Loucy (cell line): ENCODE measurements at regions not wholly inside any gene's neighbourhood (a gene's known extent, or its start where the extent isn't known, plus 50 kb on each side); places are given as distances from the start of the nearest gene placed in this dataset.

Source experiments
- H2AFZ ChIP-seq: fragments of 200-600 bp; sonication (generic); 2 replicates; pipeline ENCODE4 v1.6.0; 2016; ENCODE audit warnings: antibody characterized with exemption, mild to moderate bottlenecking, low read length, moderate library complexity
- H3F3A ChIP-seq: fragments of 200-600 bp; 2 replicates; pipeline ENCODE4 v1.6.0; 2016; ENCODE audit warnings: antibody characterized with exemption, low read depth, mild to moderate bottlenecking
- H3K27me3 ChIP-seq: fragments of 200-600 bp; sonication (generic); 2 replicates; pipeline ENCODE4 v1.6.1; 2014; ENCODE audit warnings: low read length, mild to moderate bottlenecking; ENCODE audit not compliant: insufficient read depth, poor library complexity, severe bottlenecking
- H3K36me3 ChIP-seq: fragments of 200-600 bp; sonication (generic); 2 replicates; pipeline ENCODE4 v1.6.1; 2016; ENCODE audit warnings: low read length; ENCODE audit not compliant: insufficient read depth
- H3K4me1 ChIP-seq: fragments of 200-600 bp; sonication (generic); 2 replicates; pipeline ENCODE4 v1.5.1; 2014; ENCODE audit warnings: low read length, mild to moderate bottlenecking; ENCODE audit not compliant: insufficient read depth, poor library complexity, severe bottlenecking
- H3K4me2 ChIP-seq: fragments of 200-600 bp; sonication (generic); 2 replicates; pipeline ENCODE4 v1.6.0; 2014; ENCODE audit warnings: antibody characterized with exemption, low read length, low read depth, mild to moderate bottlenecking; ENCODE audit not compliant: poor library complexity, severe bottlenecking
- H3K4me3 ChIP-seq: fragments of 200-600 bp; sonication (generic); 2 replicates; pipeline ENCODE4 v1.5.1; 2014; ENCODE audit warnings: low read length, mild to moderate bottlenecking, mixed read lengths; ENCODE audit not compliant: poor library complexity, severe bottlenecking
- H3K79me2 ChIP-seq: fragments of 200-600 bp; sonication (generic); 2 replicates; pipeline ENCODE4 v1.6.1; 2014; ENCODE audit warnings: low read length; ENCODE audit not compliant: insufficient read depth
- H3K9ac ChIP-seq: fragments of 200-600 bp; sonication (generic); 2 replicates; pipeline ENCODE4 v1.6.0; 2014; ENCODE audit warnings: mild to moderate bottlenecking, low read depth, low read length, moderate library complexity; ENCODE audit not compliant: poor library complexity, severe bottlenecking
- H3K9me2 ChIP-seq: fragments of 200-600 bp; sonication (generic); replicated peaks from 2 replicates; pipeline ENCODE4 v1.6.1; 2016; ENCODE audit warnings: low read depth, low read length, mixed read lengths
- H3K9me3 ChIP-seq: fragments of 200-600 bp; sonication (generic); 2 replicates; pipeline ENCODE4 v1.6.1; 2014; ENCODE audit warnings: mild to moderate bottlenecking, antibody characterized with exemption, low read length, low read depth; ENCODE audit not compliant: insufficient read depth
- H4K20me1 ChIP-seq: fragments of 200-600 bp; sonication (generic); 2 replicates; pipeline ENCODE4 v1.6.0; 2014; ENCODE audit warnings: antibody characterized with exemption, low read length, mild to moderate bottlenecking; ENCODE audit not compliant: insufficient read depth, poor library complexity, severe bottlenecking
- CTCF ChIP-seq: fragments of 200-600 bp; sonication (generic); conservative IDR thresholded peaks from 2 replicates; pipeline ENCODE4 v1.5.1; 2014; ENCODE audit warnings: mild to moderate bottlenecking, antibody characterized with exemption, low read length
- EZH2phosphoT487 ChIP-seq: fragments of 200-600 bp; IDR thresholded peaks from 2 replicates; pipeline ENCODE4 v1.6.1; 2018; ENCODE audit warnings: antibody characterized with exemption, mild to moderate bottlenecking, moderate library complexity, borderline replicate concordance

GRCh38 chr1:199719156-199719842 lies 308.2 kb upstream of the NR5A2 start:
- Histone ChIP-seq H3F3A (no peaks in the 10 kb centered on the region), H3K9ac (no peak overlapping the region), H2AFZ (no peak overlapping the region), H3K9me3 (no peaks in the 10 kb centered on the region), H3K27me3 (no peaks in the 10 kb centered on the region), H3K79me2 (no peaks in the 10 kb centered on the region), H3K36me3 (no peaks in the 10 kb centered on the region), H3K4me3 (no peak overlapping the region), H3K4me2 (no peak overlapping the region), H3K9me2 (no peaks in the 10 kb centered on the region), H4K20me1 (no peaks in the 10 kb centered on the region), H3K4me1 (peaks cover 7% of the 10 kb centered on the region)
- TF ChIP-seq CTCF = no peak
- no peak for TF ChIP-seq EZH2phosphoT487

- no peaks in the 10 kb centered on the region for H3K79me2 ChIP-seq
- peaks cover 7% of the 10 kb centered on the region for H3K4me1 ChIP-seq
Measured at GRCh38 chr1:199720496-199720895, 307.0 kb upstream of the NR5A2 start.

GRCh38 chr1:199721001-199721400 lies 306.5 kb upstream of the NR5A2 start:
- Histone ChIP-seq H2AFZ (0 out of 2 replicates have a peak overlapping the region, but pooled peaks have one; percentile 19), H3K4me2 (no peak overlapping the region), H3K36me3 (no peaks in the 10 kb centered on the region)

More at GRCh38 chr1:199720496-199720895, 307.0 kb upstream of the NR5A2 start:
- no peak overlapping the region for H3K4me3 ChIP-seq
- no peak overlapping the region for H3K4me2 ChIP-seq
- H3K36me3 ChIP-seq = no peaks in the 10 kb centered on the region
- TF ChIP-seq CTCF (no peak), EZH2phosphoT487 (no peak)
- H4K20me1 ChIP-seq = no peaks in the 10 kb centered on the region
- no peak overlapping the region for H3K9ac ChIP-seq
- H2AFZ ChIP-seq = no peak overlapping the region
- no peaks in the 10 kb centered on the region for H3F3A ChIP-seq
- H3K9me2 ChIP-seq = no peaks in the 10 kb centered on the region
- H3K27me3 ChIP-seq = no peaks in the 10 kb centered on the region
- H3K9me3 ChIP-seq = no peaks in the 10 kb centered on the region

More at GRCh38 chr1:199721001-199721400, 306.5 kb upstream of the NR5A2 start:
- TF ChIP-seq EZH2phosphoT487 (no peak), CTCF (no peak)
- Histone ChIP-seq H3K9ac (no peak overlapping the region), H3K9me3 (no peaks in the 10 kb centered on the region), H3K4me1 (peaks cover 7% of the 10 kb centered on the region), H3K9me2 (no peaks in the 10 kb centered on the region), H4K20me1 (no peaks in the 10 kb centered on the region), H3K27me3 (no peaks in the 10 kb centered on the region), H3F3A (no peaks in the 10 kb centered on the region), H3K79me2 (no peaks in the 10 kb centered on the region), H3K4me3 (no peak overlapping the region)
